Endothelial cell of umbilical vein (primary cell): ENCODE measurements at regions not wholly inside any gene's neighbourhood (a gene's known extent, or its start where the extent isn't known, plus 50 kb on each side); places are given as distances from the start of the nearest gene placed in this dataset.

ENCODE experiments used
- BruUV-seq: library from RNA; stranded (reverse); fragments of 400-500 nt; replicated peaks from 2 replicates; lab custom pipeline; 2021; lab: Mats Ljungman, UMichigan
- CTCF ChIA-PET: fragments of 300-600, 350-600 bp; sonication (Branson Sonifier 250); formaldehyde crosslinking; loops from one replicate; lab custom pipeline; 2021; ENCODE audit warnings: antibody characterized with exemption, inconsistent platforms; lab: Charles Lee
- POLR2A ChIA-PET: fragments of 300-600, 350-600 bp; sonication (Branson Sonifier 250); formaldehyde crosslinking; loops from one replicate; lab custom pipeline; 2021; ENCODE audit warnings: antibody characterized with exemption, inconsistent platforms; lab: Charles Lee
- DNase-seq: peaks from one replicate; pipeline ENCODE4 v3.0.0-alpha.2; 2011; ENCODE audit warnings: low read depth, low spot score
- FAIRE-seq: peaks from 2 replicates; lab custom pipeline; 2011; peaks lifted over from hg19 to GRCh38; lab: Jason Lieb, UNC
- H2AFZ ChIP-seq: 2 replicates; pipeline ENCODE4 v1.6.0; 2012; ENCODE audit warnings: low read depth, low read length, control low read depth, inconsistent platforms
- H3K27ac ChIP-seq: 2 replicates; pipeline ENCODE4 v1.5.1; 2011; ENCODE audit warnings: low read depth, mild to moderate bottlenecking, control low read depth, low read length, moderate library complexity; ENCODE audit not compliant: insufficient read depth
- H3K27me3 ChIP-seq, 2 experiments: 2 replicates each; pipeline versions ENCODE4 v1.6.0 to v1.6.1; 2011; ENCODE audit warnings: low read length in 2 of 2, mixed read lengths in 1 of 2; ENCODE audit not compliant: control insufficient read depth in 2 of 2, insufficient read depth in 2 of 2
- H3K36me3 ChIP-seq, 2 experiments: 2 replicates in 1 of 2; 3 replicates in 1 of 2; pipeline ENCODE4 v1.5.1; 2011; ENCODE audit warnings: low read length in 2 of 2, mild to moderate bottlenecking in 1 of 2, moderate library complexity in 1 of 2; ENCODE audit not compliant: control insufficient read depth in 2 of 2, insufficient read depth in 2 of 2; ENCODE audit errors: extremely low read depth in 1 of 2
- H3K4me1 ChIP-seq: 3 replicates; pipeline ENCODE4 v1.5.1; 2011; ENCODE audit warnings: mild to moderate bottlenecking, low read length; ENCODE audit not compliant: control insufficient read depth, insufficient read depth; ENCODE audit errors: extremely low read depth
- H3K4me2 ChIP-seq: 2 replicates; pipeline ENCODE4 v1.6.1; 2011; ENCODE audit warnings: low read length, control low read depth, mixed read lengths; ENCODE audit not compliant: insufficient read depth
- H3K4me3 ChIP-seq, 3 experiments: fragments of 200-600 bp in 1 of 3; sonication (generic), shearing (Covaris generic) in 1 of 3; replicated peaks in 1 of 3; 2 replicates each; pipeline ENCODE4 v1.5.1; 2011 to 2016; ENCODE audit warnings: control low read depth in 3 of 3, low read length in 3 of 3, mild to moderate bottlenecking in 2 of 3, inconsistent platforms in 1 of 3, low read depth in 1 of 3, moderate library complexity in 1 of 3; ENCODE audit not compliant: insufficient read depth in 1 of 3
- H3K79me2 ChIP-seq: 2 replicates; pipeline ENCODE4 v1.6.0; 2012; ENCODE audit warnings: low read length, inconsistent platforms; ENCODE audit not compliant: control insufficient read depth, insufficient read depth
- H3K9ac ChIP-seq: replicated peaks from 2 replicates; pipeline ENCODE3; 2011; ENCODE audit warnings: low read length, control low read depth; ENCODE audit not compliant: insufficient read depth; ENCODE audit errors: extremely low read depth
- H3K9me1 ChIP-seq: replicated peaks from 3 replicates; pipeline ENCODE4 v1.6.0; 2011; ENCODE audit warnings: mild to moderate bottlenecking, low read length; ENCODE audit not compliant: control insufficient read depth, insufficient read depth; ENCODE audit errors: extremely low read depth
- H3K9me3 ChIP-seq: replicated peaks from 2 replicates; pipeline ENCODE4 v1.5.1; 2012; ENCODE audit warnings: low read length, inconsistent platforms; ENCODE audit not compliant: control insufficient read depth, insufficient read depth
- H4K20me1 ChIP-seq: replicated peaks from 2 replicates; pipeline ENCODE3; 2011; ENCODE audit warnings: mild to moderate bottlenecking, low read length; ENCODE audit not compliant: control insufficient read depth, insufficient read depth; ENCODE audit errors: extremely low read depth
- EZH2 ChIP-seq: IDR thresholded peaks from 2 replicates; pipeline ENCODE4 v1.6.1; 2012; ENCODE audit warnings: borderline replicate concordance, low read depth, mild to moderate bottlenecking, moderate library complexity, low read length, inconsistent platforms; ENCODE audit not compliant: severe bottlenecking
- FOS ChIP-seq: IDR thresholded peaks from 2 replicates; pipeline ENCODE4 v1.6.1; 2011; ENCODE audit warnings: mild to moderate bottlenecking, low read length, moderate library complexity, borderline replicate concordance; ENCODE audit not compliant: insufficient read depth
- GATA2 ChIP-seq: IDR thresholded peaks from 2 replicates; pipeline ENCODE4 v1.7.0; 2011; ENCODE audit warnings: low read depth, mild to moderate bottlenecking, moderate library complexity, mixed read lengths, low read length; ENCODE audit not compliant: insufficient read length, insufficient read depth
- JUN ChIP-seq: IDR thresholded peaks from 2 replicates; pipeline ENCODE4 v1.6.1; 2011; ENCODE audit warnings: borderline replicate concordance, low read depth; ENCODE audit not compliant: insufficient read length, insufficient read depth
- MYC ChIP-seq: IDR thresholded peaks from one replicate; pipeline ENCODE4 v1.6.1; 2011; ENCODE audit warnings: mild to moderate bottlenecking, low read depth, low read length
- POLR2A ChIP-seq: IDR thresholded peaks from 2 replicates; pipeline ENCODE4 v1.6.1; 2012; ENCODE audit warnings: low read depth, mild to moderate bottlenecking, control low read depth, low read length
- POLR2AphosphoS5 ChIP-seq: IDR thresholded peaks from 2 replicates; pipeline ENCODE4 v1.6.1; 2012; ENCODE audit warnings: low read depth, mild to moderate bottlenecking, control low read depth, low read length, moderate library complexity; ENCODE audit not compliant: insufficient read depth
- dilution Hi-C: fragments of 300-500 bp; cut with MboI; formaldehyde crosslinking; loops from one replicate; pipeline ENCODE4 v1.15.0; 2019; ENCODE audit warnings: low sequenced_read_pairs; ENCODE audit not compliant: extremely low pct_ligation_motif_present
- intact Hi-C: fragments of 100-400 bp; cut with micrococcal nuclease; formaldehyde crosslinking; loops from one replicate; pipeline ENCODE4 v1.10.0; 2022
- TF ChIP-seq, protein P1 (sequence below), 2 donors: IDR thresholded peaks; 1 replicate in 1 of 2; 2 replicates in 1 of 2; pipeline ENCODE4 v1.5.1; 2011; ENCODE audit warnings: low read length in 2 of 2, mild to moderate bottlenecking in 2 of 2, moderate library complexity in 2 of 2, control low read depth in 1 of 2, inconsistent platforms in 1 of 2, low read depth in 1 of 2; ENCODE audit not compliant: insufficient read depth in 1 of 2; ENCODE audit errors: extremely low read depth in 1 of 2
- TF ChIP-seq, protein P2 (sequence below): IDR thresholded peaks from 2 replicates; pipeline ENCODE4 v1.6.1; 2011; ENCODE audit not compliant: insufficient read depth, insufficient read length

DNA sequence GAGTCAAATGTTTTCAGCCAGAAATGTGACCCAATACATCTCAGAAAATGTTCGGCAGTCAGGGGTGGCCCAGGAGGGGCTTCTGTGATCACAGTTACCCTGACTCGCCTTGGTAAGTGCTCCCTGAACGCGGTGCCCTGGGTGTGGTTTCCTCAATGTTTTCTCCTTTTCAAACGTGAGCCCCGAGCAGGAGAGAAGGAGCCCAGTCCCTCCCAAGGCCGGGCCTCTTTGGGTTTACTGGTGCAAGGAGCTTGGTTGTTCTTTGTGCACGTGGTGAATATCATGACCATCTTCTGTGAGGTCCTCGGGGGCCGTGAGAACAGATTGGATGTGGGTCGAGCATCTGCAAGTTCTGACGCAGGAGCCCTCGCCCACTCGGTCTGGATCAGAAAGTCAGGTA lies 55.8 kb upstream of the VIPR2 start:
- H3K36me3 ChIP-seq = no peaks in the 10 kb centered on the region
- no peaks in the 10 kb centered on the region for H3K27me3 ChIP-seq
- H2AFZ ChIP-seq = no peak overlapping the region
- ChIA-PET POLR2A (no interaction called here), CTCF (no interaction called here)
- no peaks in the 10 kb centered on the region for H4K20me1 ChIP-seq
- no TSS peak for BruUV-seq
- dilution Hi-C loops = no loop called here
- FAIRE-seq = no peak
- H3K4me3 ChIP-seq = no peak overlapping the region
- TF ChIP-seq POLR2AphosphoS5 (no peak), FOS (no peak), GATA2 (no peak), JUN (no peak), MYC (no peak), EZH2 (no peak), POLR2A (no peak)
- TF ChIP-seq, protein P1, sequence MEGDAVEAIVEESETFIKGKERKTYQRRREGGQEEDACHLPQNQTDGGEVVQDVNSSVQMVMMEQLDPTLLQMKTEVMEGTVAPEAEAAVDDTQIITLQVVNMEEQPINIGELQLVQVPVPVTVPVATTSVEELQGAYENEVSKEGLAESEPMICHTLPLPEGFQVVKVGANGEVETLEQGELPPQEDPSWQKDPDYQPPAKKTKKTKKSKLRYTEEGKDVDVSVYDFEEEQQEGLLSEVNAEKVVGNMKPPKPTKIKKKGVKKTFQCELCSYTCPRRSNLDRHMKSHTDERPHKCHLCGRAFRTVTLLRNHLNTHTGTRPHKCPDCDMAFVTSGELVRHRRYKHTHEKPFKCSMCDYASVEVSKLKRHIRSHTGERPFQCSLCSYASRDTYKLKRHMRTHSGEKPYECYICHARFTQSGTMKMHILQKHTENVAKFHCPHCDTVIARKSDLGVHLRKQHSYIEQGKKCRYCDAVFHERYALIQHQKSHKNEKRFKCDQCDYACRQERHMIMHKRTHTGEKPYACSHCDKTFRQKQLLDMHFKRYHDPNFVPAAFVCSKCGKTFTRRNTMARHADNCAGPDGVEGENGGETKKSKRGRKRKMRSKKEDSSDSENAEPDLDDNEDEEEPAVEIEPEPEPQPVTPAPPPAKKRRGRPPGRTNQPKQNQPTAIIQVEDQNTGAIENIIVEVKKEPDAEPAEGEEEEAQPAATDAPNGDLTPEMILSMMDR (IDR thresholded peaks at IDR 0.05; ENCODE audit: extremely low read depth in 1 of 2, insufficient read depth in 1 of 2, low read depth in 1 of 2, low read length in 2 of 2) = no peak
- TF ChIP-seq, protein P2, sequence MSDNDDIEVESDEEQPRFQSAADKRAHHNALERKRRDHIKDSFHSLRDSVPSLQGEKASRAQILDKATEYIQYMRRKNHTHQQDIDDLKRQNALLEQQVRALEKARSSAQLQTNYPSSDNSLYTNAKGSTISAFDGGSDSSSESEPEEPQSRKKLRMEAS = no peak
- intact Hi-C loops = no loop called here
- no peaks in the 10 kb centered on the region for H3K79me2 ChIP-seq
- H3K9me1 ChIP-seq = no peaks in the 10 kb centered on the region
- no peak overlapping the region for H3K27ac ChIP-seq
- no peak for DNase-seq
- H3K4me1 ChIP-seq = no peaks in the 10 kb centered on the region
- no peaks in the 10 kb centered on the region for H3K9me3 ChIP-seq
- H3K4me2 ChIP-seq = no peak overlapping the region
- H3K9ac ChIP-seq = no peak overlapping the region
